NCI-H1436 (cell line): ENCODE measurements at regions not wholly inside any gene's neighbourhood (a gene's known extent, or its start where the extent isn't known, plus 50 kb on each side); places are given as distances from the start of the nearest gene placed in this dataset.
"Not testable (repeated sequence)": the region's sequence is repeated elsewhere in the genome, so short reads cannot be mapped to it uniquely, and the experiment has no call there.

Source experiments
- DNase-seq: peaks from one replicate; lab custom pipeline; 2025; lab: John Stamatoyannopoulos, UW

DNA sequence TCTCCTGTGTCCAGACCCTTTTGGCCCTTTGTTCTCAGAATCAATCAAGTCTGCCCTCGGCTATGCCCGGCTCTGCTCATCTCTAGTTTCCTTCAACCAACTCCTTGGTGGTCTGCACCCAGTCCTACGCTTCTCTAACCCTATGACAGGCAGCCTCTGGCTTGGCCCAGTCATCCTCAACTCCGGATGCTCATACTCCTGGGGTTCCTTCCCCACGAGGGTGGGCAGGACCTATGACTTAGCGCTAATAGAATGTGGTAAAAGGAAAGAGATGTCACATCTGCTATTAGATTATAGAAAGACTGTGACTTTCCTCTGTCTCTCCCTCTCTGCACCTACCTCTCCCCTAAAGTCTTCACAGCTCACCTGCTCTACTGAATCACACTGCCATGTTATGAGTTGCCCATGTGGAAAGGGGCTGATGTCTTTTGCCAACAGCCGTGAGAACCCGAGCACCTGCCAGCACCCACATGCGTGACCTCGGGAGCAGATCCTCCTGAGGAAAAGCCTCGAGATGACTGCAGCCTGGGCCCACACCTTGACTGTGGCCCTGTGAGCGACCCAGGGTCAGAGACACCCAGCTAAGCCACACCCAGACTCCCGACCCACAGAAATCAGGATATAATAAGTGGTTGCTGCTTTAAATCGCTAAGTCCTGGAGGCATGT, 334.9 kb downstream of the GADD45G start:
- DNase-seq, result no peak

DNA sequence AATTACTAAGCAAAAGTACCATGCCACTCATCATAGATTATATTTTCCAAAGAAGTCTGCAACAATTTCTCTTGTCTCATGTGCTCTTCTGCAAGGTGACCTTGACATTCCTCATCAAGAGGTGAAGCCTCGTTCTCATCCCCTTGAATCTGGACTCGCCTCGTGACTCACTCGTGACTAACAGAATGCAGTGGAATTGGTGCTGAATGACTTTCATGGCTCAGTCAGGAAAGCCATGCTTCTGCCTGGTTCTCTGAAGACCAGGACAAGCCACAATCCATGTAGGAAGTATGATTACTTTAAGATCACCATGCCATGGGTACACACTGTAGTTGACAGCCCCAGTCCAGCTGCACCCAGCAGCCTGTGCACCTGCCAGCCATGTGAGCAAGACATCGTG, 335.8 kb downstream of the GADD45G start:
- no peak for DNase-seq

DNA sequence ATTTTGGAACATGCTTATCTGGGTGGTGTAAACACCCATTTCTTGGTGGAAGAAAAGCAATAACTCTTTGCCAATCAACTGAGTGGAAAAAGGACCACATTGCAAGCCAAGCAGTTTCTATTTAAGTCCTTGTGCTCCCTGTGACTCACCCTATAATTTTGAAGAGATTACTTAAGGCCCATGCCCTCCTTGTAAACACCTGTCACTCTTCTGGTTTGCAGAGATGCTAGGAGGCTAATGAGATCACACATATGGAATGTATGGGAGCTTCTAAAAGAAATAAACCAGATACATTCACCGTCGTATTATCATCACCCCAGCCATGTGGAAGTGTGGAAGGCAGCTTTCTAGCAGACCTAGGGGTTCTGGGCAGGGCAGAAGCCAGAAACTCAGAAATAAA, 337.1 kb downstream of the GADD45G start:
- peak; percentile 44 for DNase-seq

DNA sequence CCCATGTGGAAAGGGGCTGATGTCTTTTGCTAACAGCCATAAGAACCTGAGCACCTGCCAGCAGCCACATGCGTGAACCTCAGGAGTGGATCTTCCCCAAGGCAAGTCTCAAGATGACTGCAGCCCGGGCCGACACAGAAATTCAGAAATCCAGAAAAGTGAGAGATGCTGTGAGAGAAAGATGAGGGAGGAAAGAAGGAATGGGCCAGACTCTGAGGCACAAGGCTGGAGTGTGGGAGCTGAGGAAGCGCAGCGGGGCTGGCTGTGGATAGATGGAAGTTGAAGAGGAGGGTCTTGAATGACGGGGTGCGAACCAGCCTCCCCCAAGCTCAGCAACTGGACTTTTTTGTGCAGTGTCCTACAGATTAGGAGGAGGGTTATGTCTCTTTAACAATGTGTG, 337.8 kb downstream of the GADD45G start:
- DNase-seq, result no peak

DNA sequence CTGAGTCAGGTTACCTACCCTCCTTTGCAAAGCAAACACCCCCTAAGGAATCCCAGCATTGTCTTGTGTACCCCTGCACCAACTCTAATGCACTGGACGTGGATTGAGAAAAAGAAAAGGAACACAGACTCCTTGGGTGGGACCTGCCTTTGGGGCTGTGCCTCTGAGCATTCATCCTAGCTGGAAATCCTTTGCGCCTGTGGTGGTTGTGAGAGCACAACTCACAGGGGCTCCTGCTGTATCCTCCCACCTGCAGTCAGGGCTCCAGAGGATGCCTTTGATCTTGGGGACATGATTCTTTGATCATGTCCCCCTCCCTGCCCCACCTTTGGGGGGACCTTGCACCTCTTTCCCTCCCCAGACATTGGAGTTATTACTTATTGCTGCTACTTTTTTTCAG, 338.5 kb downstream of the GADD45G start:
- no peak for DNase-seq

DNA sequence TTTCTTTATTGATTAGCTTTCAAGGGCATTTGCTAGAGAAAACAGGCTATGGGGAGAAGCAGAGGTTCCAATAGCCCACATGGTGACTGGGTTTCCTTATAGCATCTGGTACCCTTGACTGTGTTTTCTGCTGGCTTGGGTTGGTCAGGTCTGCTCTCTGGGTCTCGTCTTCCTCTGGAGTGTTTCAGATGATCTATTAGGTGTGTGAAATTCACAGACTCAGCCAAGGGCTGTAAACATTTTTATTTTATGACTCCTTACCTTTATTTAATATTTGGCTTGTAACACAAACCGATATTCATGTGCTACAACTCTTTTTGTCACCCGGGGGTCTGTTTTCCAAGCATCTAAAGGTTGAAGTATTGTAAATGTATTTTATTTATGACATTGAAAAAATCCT, 338.9 kb downstream of the GADD45G start:
- no peak for DNase-seq

DNA sequence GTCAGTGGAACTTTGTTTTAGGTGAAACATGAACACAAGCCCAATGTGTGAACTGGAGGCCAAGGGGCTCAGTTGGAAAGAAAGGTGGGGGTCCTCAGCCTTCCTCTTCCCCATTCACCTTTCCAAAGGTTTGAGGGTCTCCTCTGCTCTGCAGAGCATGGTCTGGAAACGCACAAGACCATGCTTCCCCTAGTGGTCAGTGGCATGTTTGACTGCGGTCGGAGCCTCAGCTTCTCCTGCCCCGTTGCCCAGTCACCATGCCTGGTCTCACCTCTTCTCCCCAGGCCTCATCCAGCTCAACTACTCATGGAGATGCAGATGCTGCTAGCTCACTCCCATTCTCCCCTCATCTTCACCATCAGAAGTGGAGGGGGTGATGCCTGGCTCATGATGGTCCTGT, 340.3 kb downstream of the GADD45G start:
- no peak for DNase-seq

DNA sequence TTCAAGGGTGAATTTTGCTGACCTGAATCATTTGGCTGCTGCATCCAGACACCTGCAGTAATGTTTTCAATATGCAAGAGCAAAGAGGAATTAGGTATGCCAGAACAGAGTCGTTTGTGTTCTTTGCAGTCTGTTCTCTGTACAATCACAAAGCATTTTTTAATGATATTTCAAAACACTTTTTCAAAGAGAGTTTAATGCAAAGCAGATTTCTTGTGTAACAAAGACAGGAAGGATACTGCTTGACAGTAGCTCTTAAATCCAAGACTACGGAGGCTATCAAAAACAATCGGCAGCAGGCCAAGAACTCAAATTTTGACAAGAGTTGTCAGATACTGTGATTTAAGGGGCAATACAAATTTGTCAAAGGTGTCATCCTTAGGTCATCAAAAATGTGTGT, 341.9 kb downstream of the GADD45G start:
- DNase-seq, result no peak

DNA sequence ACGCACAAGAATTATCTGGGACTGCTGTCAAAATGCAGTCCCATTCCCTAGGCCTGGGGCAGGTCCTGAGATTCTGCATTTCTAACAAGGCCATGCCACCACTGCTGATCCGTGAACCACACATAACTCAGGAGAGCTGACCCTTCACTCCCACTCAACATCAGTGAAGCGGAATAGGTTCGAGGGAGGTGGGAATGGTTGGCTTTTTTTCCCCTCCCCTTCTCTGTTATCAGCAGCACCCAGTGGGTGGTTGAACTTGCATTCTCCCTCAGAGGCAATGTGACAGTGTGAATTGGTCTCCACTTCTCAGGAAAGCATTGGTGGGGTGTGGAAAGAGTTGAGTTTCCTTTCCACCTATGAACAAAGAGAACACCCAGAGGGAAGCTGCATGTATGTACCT, 344.3 kb downstream of the GADD45G start:
- no peak for DNase-seq

DNA sequence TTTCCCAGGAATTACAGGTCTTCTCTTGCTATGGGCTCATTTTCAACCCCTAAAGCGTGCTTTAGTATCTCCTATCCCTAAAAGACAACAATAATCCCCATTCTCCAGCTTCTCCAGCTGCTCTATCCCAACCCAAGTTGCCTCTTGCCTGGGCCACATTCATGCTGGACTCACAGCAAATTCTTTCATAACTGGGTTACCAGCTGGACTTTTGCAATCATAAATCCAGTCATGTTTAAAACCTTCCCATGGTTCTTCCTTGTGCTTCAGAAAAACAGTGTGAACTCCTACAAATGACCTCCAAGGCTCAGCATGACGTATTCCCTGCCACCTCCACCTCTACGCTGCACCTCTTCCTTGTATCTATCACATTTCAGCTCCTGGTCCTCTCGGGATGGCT, 346.9 kb downstream of the GADD45G start:
- no peak for DNase-seq

DNA sequence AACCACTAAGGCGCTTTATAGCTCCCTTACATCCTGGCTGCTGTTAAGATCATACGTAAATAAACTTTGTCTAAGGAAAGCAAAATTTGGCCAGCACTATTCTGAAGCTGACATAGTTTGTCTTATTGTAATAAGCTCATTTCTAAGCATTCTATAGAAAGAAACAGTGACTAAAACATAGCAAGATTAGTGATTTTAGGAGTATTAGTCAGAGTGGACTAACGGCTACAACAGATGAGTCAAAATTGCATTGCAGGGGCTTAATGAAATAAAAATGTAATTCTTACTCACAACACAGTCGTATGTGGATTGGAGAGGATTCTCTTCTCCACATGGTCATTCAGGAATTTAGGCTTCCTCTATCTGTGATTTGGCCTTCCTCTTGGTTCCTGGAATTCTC, 347.6 kb downstream of the GADD45G start:
- DNase-seq, result no peak

DNA sequence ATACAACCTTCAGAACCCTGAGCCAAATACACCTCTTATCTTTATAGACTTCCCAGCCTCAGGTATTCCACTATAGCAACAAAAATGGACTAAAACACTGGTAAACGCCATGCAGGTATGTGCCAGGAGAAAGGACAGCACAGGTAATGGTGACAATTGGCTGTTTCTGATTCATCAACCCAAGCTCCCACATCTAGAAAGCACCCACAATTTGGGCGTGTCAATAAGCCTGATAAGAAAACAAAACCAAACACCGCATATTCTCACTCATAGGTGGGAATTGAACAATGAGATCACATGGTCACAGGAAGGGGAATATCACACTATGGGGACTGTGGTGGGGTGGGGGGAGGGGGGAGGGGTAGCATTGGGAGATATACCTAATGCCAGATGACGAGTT, 348.5 kb downstream of the GADD45G start:
- DNase-seq, result not testable (repeated sequence)

DNA sequence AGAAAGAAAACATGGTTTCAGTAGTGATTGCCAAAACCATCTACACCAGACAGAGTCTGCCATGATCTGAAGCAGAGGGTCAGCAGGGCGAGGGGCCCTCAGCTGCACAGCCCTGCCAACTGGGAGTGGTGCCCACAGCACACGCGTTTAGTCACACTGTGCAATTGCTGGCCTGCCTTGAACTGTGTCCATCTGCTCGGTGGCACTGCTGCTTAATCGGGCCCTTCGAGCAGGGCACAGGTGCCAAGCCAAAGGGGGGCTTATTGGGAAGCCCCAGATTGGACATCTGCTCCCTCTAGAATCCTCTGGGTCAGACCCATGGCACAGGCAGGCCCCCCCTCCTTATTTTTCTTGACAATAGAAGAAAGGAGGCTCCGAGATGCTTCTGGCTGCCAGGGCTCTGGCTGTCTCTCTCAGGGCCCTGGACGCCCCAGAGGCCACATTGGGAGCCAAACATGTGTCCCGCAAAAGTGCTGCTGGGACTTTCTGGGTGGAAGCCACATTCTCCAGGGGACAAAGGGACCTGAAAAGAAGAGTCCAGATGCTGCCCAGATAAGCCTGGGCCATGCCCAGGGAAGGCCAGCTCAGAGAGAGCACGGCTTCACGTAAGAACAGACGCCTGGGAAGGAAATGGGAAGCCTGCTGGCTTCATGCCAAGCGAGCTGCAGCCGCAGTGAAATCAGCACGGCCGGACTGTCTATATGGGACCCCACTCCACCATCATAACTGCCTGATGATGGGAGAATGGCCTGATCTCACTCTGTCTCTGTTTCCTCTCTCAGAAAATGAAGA, 349.2 kb downstream of the GADD45G start:
- DNase-seq, result no peak

DNA sequence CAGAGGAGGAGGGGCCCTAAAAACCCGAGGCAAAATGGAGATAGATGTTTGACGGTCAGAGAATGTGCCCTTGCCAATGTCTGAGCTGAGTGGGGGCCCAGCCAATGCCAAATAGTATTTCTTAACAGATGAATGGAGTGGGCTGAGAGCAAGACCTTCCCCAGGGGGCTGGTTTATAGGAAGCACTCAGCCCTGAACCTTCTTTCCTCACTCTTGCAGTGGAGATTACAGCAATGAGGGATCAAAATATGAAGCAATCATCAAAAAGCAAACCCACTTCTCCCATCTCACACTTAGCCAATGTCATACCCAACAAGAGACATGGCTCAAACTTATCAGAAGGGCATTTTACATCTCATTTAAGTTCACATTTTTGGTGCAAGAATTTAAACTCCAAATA, 350.3 kb downstream of the GADD45G start:
- no peak for DNase-seq

DNA sequence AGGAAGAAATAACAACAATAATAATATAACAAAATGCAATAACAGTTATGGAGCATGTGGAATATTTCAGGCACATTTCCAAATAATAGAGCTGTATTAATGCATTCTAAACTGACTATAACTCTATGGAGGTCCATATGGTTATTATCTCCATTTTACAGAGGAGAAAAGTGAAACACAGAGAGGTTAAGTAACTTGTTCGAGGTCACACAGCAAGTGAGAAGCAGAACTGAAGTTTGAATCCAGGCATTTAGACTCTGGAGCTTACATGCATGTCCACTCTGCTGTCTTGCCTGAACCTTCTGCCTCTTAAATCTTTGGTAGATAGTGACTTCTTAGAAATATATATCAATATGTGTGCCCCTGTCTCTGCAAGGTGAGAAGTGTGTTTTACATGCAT, 350.8 kb downstream of the GADD45G start:
- no peak for DNase-seq

DNA sequence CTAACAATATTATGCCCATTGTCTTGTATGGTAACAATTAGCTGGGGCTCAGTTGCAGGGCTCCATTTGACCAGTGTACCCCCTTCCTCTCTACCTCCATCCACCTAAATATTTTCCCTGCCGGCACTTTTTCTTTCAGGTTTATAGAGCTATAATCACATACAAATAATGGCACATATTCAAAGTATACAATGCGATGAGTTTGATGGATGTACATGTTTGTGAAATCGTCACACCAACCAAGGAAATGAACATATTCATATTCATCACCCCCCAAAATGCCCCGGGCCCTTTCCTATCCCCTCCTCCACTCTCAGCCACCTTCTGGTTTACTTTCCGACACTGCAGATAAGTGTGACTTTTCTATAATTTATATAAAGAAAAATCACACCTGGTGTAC, 351.5 kb downstream of the GADD45G start:
- DNase-seq, result no peak

DNA sequence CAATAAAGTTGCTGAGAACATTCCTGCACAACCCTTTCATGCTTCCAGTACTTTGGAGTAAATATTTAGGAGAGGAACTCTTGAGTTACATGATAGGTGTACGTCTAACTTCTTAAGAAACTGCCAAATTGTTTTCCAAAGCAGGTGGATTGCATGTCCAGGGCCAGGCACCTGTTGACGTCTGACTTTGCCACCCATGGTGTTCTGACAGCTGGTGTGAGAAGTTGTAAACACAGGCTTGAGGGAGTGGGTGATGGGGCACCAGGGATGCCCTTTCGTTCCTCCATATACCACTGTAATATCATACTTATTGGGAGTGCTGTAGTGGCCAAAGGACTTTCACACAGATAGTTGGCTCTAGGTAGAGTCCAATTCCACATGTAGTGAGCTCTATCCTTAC, 352.1 kb downstream of the GADD45G start:
- DNase-seq, result no peak

DNA sequence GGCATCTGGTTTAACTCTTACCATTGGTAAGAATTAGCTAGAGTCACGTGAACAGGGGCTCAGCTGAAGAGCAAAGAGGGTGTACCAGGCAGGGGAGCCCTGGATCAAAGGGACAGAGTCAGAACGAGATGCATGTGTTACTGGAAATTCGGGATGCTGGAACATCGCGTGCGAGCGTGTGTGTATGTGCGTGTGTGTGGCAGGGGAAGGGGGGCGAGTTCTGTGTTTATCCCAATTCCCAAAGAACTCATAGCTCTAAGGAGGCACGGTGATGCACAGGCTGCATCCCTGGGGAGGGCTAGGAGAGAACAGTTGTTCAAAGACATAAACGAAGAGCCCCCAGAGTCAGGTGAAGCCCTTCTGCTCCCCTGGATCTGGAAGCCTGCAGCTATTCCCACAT, 353.3 kb downstream of the GADD45G start:
- no peak for DNase-seq

DNA sequence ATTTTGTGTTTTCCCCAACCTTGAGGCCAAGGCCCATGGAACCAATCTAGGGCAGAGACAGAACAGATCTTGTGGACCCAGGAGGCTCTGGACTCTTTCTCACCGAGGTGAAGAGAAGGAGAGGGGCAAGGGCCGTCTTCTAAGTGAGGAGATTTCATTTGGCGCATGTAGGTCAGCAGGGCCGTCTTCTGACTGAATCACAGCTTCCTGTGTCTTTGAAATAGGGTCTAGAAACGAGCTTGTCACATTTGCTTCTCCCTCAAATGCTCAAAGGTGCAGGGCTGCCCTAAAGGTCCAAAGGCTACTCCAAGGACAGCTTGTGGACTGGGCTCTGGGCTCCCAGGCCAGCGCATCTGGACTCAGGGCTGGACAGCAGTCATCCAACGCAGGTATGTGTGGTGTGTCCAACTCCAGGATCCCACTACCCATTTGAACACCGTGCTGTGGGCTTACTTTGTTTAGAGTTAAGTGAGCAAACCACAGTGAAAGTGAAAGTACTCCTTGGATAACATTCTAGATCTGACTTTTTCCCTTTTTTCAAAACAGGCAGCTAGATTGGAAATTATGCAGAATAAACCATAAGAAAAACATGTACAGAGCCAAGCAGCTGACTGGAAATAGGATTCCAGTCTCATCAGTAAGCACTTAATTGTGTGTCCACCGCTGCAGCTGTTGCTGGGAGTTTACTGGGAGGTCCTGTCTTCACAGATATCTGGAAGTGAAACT, 357.0 kb downstream of the GADD45G start:
- no peak for DNase-seq

DNA sequence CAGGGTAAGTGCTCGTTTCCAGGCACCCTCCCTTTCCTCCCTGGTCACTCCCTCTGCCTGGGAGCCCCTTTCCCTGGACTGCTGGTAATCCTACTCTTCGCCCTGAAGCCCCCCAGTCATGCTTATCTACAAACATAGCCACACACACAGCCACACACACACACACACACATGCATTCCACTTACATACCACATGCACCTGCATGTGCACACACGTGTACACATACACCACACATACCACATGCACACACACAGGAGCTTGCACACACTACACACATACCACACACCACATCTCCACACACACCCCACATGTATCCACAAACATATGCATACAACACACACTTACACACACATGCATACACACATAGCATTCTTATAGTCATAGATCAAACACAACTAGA, 358.5 kb downstream of the GADD45G start:
- no peak for DNase-seq

DNA sequence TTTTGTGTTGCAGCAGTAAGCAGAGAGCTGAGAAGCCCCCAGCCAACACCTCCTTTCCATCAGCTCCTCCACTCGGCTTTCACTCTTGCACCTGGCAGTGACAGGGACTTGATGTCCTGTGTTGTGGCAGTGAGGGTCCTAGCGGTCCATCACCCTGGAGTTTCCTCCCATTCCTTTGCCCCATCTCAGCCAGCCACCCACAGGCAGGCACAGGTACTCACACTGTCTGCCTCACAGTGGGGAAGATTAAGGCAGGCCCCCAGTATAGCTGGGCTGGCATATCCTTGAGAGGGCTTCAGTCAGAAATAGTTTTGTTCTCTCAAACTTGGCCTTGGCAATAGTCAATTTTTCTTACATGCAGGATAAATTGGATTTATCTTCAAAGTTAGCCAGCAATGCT, 362.7 kb downstream of the GADD45G start:
- no peak for DNase-seq

DNA sequence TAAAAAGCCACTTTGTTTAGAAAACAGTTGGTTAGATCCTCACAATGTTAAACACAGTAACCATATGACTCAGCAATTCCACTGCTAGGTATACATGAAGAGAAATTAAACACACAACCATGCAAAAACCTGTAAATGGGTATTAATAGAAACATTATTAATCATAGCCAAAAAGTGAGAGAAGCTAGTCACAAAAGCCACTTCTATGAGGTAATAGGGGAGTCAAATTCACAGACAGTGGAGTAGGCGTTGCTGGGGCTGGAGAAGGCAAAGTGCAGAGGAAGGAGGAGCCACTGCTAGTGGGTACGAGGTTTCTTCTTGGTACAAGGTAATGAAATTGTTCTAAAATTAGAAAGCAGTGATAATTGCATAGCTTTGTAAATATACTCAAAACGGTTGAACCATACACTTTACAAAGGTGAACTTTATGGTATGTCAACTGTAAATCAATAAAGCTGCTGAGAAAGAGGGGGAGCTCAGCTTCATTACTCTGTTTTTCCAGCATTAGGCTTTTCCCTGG, 364.4 kb downstream of the GADD45G start:
- peak; percentile 15 for DNase-seq
